HepG2 (cell line): ENCODE measurements at regions not wholly inside any gene's neighbourhood (a gene's known extent, or its start where the extent isn't known, plus 50 kb on each side); places are given as distances from the start of the nearest gene placed in this dataset.

Experiments
- ATAC-seq: fragments of 200-7000 bp; cut with Tn5 transposase; 3 replicates; pipeline ENCODE4 v1.9.1; 2020; ENCODE audit warnings: mild to moderate bottlenecking, moderate library complexity
- BruUV-seq: library from RNA; stranded (reverse); fragments of 400-500 nt; replicated peaks from 2 replicates; lab custom pipeline; 2021; lab: Mats Ljungman, UMichigan
- CTCF ChIA-PET: fragments of 300-600 bp; formaldehyde crosslinking; extraction: SDS; loops from one replicate; lab custom pipeline; 2021; ENCODE audit warnings: low total read pairs, inconsistent platforms, low intra/inter-chr PET ratio; lab: Yijun Ruan, JAX
- POLR2A ChIA-PET: fragments of 350-600 bp; sonication (Branson Sonifier 250); formaldehyde crosslinking; loops from one replicate; lab custom pipeline; 2020; ENCODE audit warnings: antibody characterized with exemption, inconsistent platforms; lab: Yijun Ruan, JAX
- DNase-seq: peaks from one replicate; pipeline ENCODE4 v3.0.0-alpha.2; 2015; ENCODE audit warnings: low spot score
- FAIRE-seq: peaks from 3 replicates; lab custom pipeline; 2011; peaks lifted over from hg19 to GRCh38; lab: Jason Lieb, UNC
- H2AFZ ChIP-seq: one replicate; pipeline ENCODE4 v1.6.1; 2011; ENCODE audit warnings: low read length, inconsistent platforms
- H3K27ac ChIP-seq: fragments of 300-600 bp; 3 replicates; pipeline ENCODE4 v1.8.0; 2011; ENCODE audit warnings: mixed run types, mild to moderate bottlenecking, mixed read lengths, low read length, inconsistent platforms; ENCODE audit not compliant: insufficient read depth; ENCODE audit errors: extremely low read length
- H3K27me3 ChIP-seq, 2 experiments: fragments of 200-600 bp in 1 of 2; 2 replicates in 1 of 2; 3 replicates in 1 of 2; pipeline versions ENCODE4 v1.6.0 to v1.8.0; 2011; ENCODE audit warnings: low read length in 2 of 2, mild to moderate bottlenecking in 2 of 2, moderate library complexity in 2 of 2, inconsistent platforms in 1 of 2; ENCODE audit not compliant: insufficient read depth in 2 of 2, control insufficient read depth in 1 of 2
- H3K36me3 ChIP-seq, 2 experiments: fragments of 200-600 bp in 1 of 2; replicated peaks in 1 of 2; 2 replicates in 1 of 2; 3 replicates in 1 of 2; pipeline versions ENCODE4 v1.5.1 to v1.8.0; 2011; ENCODE audit warnings: low read length in 2 of 2, inconsistent platforms in 1 of 2; ENCODE audit not compliant: insufficient read depth in 2 of 2, control insufficient read depth in 1 of 2
- H3K4me1 ChIP-seq: 2 replicates; pipeline ENCODE4 v1.5.1; 2012; ENCODE audit warnings: low read length, inconsistent platforms; ENCODE audit not compliant: insufficient read depth
- H3K4me2 ChIP-seq: 2 replicates; pipeline ENCODE4 v1.6.0; 2011; ENCODE audit warnings: low read depth, low read length, inconsistent platforms
- H3K4me3 ChIP-seq, 3 experiments: fragments of 200-600 bp in 1 of 3; sonication (generic), shearing (Covaris generic) in 1 of 3; replicated peaks in 1 of 3; 2 replicates each; pipeline ENCODE4 v1.5.1; 2011 to 2016; ENCODE audit warnings: low read length in 3 of 3, inconsistent platforms in 2 of 3, low read depth in 2 of 3, mild to moderate bottlenecking in 2 of 3, control low read depth in 1 of 3, mixed read lengths in 1 of 3; ENCODE audit not compliant: insufficient read depth in 1 of 3
- H3K79me2 ChIP-seq: one replicate; pipeline ENCODE4 v1.6.1; 2011; ENCODE audit warnings: low read length, inconsistent platforms; ENCODE audit not compliant: insufficient read depth
- H3K9ac ChIP-seq: 2 replicates; pipeline ENCODE4 v1.6.0; 2011; ENCODE audit warnings: mild to moderate bottlenecking, low read depth, low read length, inconsistent platforms; ENCODE audit not compliant: insufficient read depth
- H3K9me3 ChIP-seq: 2 replicates; pipeline ENCODE4 v1.5.1; 2012; ENCODE audit warnings: mild to moderate bottlenecking, low read length
- H4K20me1 ChIP-seq: 2 replicates; pipeline ENCODE4 v1.6.0; 2011; ENCODE audit warnings: inconsistent platforms, mild to moderate bottlenecking, low read length, moderate library complexity; ENCODE audit not compliant: insufficient read depth
- CBFB ChIP-seq: sonication (generic); formaldehyde crosslinking; IDR thresholded peaks from 2 replicates; pipeline ENCODE4 v1.4.0; 2020; ENCODE audit warnings: missing genetic modification reagents
- CEBPG ChIP-seq: IDR thresholded peaks from 2 replicates; pipeline ENCODE4 v1.6.1; 2016
- KDM3A ChIP-seq: IDR thresholded peaks from 2 replicates; pipeline ENCODE4 v1.6.1; 2018; ENCODE audit warnings: low read depth, missing compliant biosample characterization
- KLF11 ChIP-seq: IDR thresholded peaks from 2 replicates; pipeline ENCODE4 v1.6.1; 2016; ENCODE audit warnings: missing compliant biosample characterization
- MYNN ChIP-seq: sonication (generic); formaldehyde crosslinking; IDR thresholded peaks from 2 replicates; pipeline ENCODE4 v1.4.0; 2020; ENCODE audit warnings: mild to moderate bottlenecking, low read depth, missing genetic modification reagents
- NR2C2 ChIP-seq: sonication (generic); formaldehyde crosslinking; IDR thresholded peaks from 2 replicates; pipeline ENCODE4 v1.4.0; 2020; ENCODE audit warnings: missing genetic modification reagents, mild to moderate bottlenecking, moderate library complexity, borderline replicate concordance
- RFXANK ChIP-seq: IDR thresholded peaks from 2 replicates; pipeline ENCODE4 v1.6.1; 2016
- RXRB ChIP-seq: IDR thresholded peaks from 2 replicates; pipeline ENCODE4 v1.6.1; 2016; ENCODE audit warnings: borderline replicate concordance, missing genetic modification reagents, missing compliant biosample characterization
- SP5 ChIP-seq: IDR thresholded peaks from 2 replicates; pipeline ENCODE4 v1.6.1; 2016; ENCODE audit warnings: low read depth, borderline replicate concordance
- TMF1 ChIP-seq: sonication (generic); formaldehyde crosslinking; IDR thresholded peaks from 2 replicates; pipeline ENCODE4 v1.8.1; 2022; ENCODE audit warnings: low read depth, missing genetic modification reagents
- ZNF138 ChIP-seq: sonication (generic); formaldehyde crosslinking; IDR thresholded peaks from 2 replicates; pipeline ENCODE4 v1.5.0; 2020; ENCODE audit warnings: mild to moderate bottlenecking, low read depth, missing genetic modification reagents
- ZNF737 ChIP-seq: sonication (generic); formaldehyde crosslinking; IDR thresholded peaks from 2 replicates; pipeline ENCODE4 v1.5.0; 2020; ENCODE audit warnings: missing genetic modification reagents, mild to moderate bottlenecking, borderline replicate concordance
- ZSCAN25 ChIP-seq: sonication (generic); formaldehyde crosslinking; IDR thresholded peaks from 2 replicates; pipeline ENCODE4 v1.8.0; 2022; ENCODE audit warnings: mild to moderate bottlenecking, missing genetic modification reagents
- WGBS: methylation state at CpG from one replicate; pipeline ENCODE4 v1.1.6; 2017; ENCODE audit warnings: low lambda C conversion rate; 5-methylcytosine and 5-hydroxymethylcytosine counted together
- in situ Hi-C: cut with HindIII; loops from 2 replicates; pipeline ENCODE4 v1.10.0; 2017; ENCODE audit warnings: low pct_unique_long_range_greater_than_20kb; ENCODE audit not compliant: extremely low pct_ligation_motif_present
- intact Hi-C: fragments of 100-400 bp; cut with micrococcal nuclease; formaldehyde crosslinking; loops from one replicate; pipeline ENCODE4 v1.10.0; 2022; ENCODE audit not compliant: unreplicated experiment
- TF ChIP-seq, protein P1 (sequence below): sonication (generic); formaldehyde crosslinking; IDR thresholded peaks from 2 replicates; pipeline ENCODE4 v1.8.0; 2022; ENCODE audit warnings: missing genetic modification reagents, mild to moderate bottlenecking, moderate library complexity, borderline replicate concordance
- TF ChIP-seq, protein P2 (sequence below): sonication (generic); formaldehyde crosslinking; IDR thresholded peaks from 2 replicates; pipeline ENCODE4 v1.8.0; 2022; ENCODE audit warnings: mild to moderate bottlenecking, missing genetic modification reagents, borderline replicate concordance
- TF ChIP-seq, protein P3 (sequence below): sonication (generic); formaldehyde crosslinking; IDR thresholded peaks from 2 replicates; pipeline ENCODE4 v1.4.0; 2020; ENCODE audit warnings: missing genetic modification reagents, mild to moderate bottlenecking, borderline replicate concordance
- TF ChIP-seq, protein P4 (sequence below): sonication (generic); formaldehyde crosslinking; IDR thresholded peaks from 2 replicates; pipeline ENCODE4 v1.8.1; 2023; ENCODE audit warnings: mild to moderate bottlenecking, missing genetic modification reagents
- TF ChIP-seq, protein P5 (sequence below): sonication (generic); formaldehyde crosslinking; IDR thresholded peaks from 2 replicates; pipeline ENCODE4 v1.9.0; 2022; ENCODE audit warnings: low read depth, missing genetic modification reagents

DNA sequence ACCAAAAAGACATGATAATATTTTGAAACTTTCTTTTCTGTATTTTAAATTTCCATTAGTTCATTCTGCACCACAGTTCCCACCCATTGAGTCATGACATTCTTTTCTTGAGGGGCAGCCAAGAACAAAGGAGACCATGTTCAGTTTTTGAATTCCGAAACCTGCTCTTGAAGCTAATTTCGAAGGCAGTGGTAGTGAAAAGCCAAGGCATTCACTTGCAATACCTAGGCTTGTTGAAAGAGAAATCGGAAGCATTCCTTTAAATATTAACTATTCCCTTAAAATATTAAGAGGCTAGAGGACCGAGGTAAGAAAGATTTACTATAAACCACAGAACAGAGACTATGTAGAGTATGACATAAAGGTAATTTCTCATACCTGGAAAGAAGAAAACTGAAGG lies 256.3 kb downstream of the ADGRL2 start:
- POLR2A ChIA-PET: no interaction called here
- CTCF ChIA-PET: no interaction called here
- H3K4me1 ChIP-seq: no peaks in the 10 kb centered on the region
- in situ Hi-C loops (no loop called here), intact Hi-C loops (no loop called here)
- H3K27me3 ChIP-seq: no peaks in the 10 kb centered on the region; a peak in 1 of 5 replicates
- H3K79me2 ChIP-seq: no peaks in the 10 kb centered on the region
- no peak overlapping the region for H3K27ac ChIP-seq
- no peak for FAIRE-seq
- no peak overlapping the region for H3K4me2 ChIP-seq
- peaks cover 53% of the 10 kb centered on the region for H3K9me3 ChIP-seq
- no TSS peak for BruUV-seq
- H3K36me3 ChIP-seq: no peaks in the 10 kb centered on the region
- no peak overlapping the region for H3K9ac ChIP-seq
- no peaks in the 10 kb centered on the region for H4K20me1 ChIP-seq
- H2AFZ ChIP-seq: no peak overlapping the region
- H3K4me3 ChIP-seq: no peak overlapping the region
- no peak for DNase-seq
- 16% methylated on average over 4 of the region's 4 CpGs for WGBS
- no peak for ATAC-seq
- TF ChIP-seq, protein P1, sequence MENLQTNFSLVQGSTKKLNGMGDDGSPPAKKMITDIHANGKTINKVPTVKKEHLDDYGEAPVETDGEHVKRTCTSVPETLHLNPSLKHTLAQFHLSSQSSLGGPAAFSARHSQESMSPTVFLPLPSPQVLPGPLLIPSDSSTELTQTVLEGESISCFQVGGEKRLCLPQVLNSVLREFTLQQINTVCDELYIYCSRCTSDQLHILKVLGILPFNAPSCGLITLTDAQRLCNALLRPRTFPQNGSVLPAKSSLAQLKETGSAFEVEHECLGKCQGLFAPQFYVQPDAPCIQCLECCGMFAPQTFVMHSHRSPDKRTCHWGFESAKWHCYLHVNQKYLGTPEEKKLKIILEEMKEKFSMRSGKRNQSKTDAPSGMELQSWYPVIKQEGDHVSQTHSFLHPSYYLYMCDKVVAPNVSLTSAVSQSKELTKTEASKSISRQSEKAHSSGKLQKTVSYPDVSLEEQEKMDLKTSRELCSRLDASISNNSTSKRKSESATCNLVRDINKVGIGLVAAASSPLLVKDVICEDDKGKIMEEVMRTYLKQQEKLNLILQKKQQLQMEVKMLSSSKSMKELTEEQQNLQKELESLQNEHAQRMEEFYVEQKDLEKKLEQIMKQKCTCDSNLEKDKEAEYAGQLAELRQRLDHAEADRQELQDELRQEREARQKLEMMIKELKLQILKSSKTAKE (CRISPR knock-in tag): no peak
- TF ChIP-seq TMF1 (CRISPR knock-in tag) (no peak), SP5 (no peak), CEBPG (no peak), NR2C2 (CRISPR knock-in tag) (no peak), CBFB (no peak), ZNF737 (CRISPR knock-in tag) (no peak), RFXANK (CRISPR knock-in tag) (no peak), ZNF138 (CRISPR knock-in tag) (no peak), RXRB (CRISPR knock-in tag) (no peak), KDM3A (CRISPR knock-in tag) (no peak), KLF11 (CRISPR knock-in tag) (no peak), MYNN (CRISPR knock-in tag) (no peak), ZSCAN25 (CRISPR knock-in tag) (no peak)
- TF ChIP-seq, protein P2, sequence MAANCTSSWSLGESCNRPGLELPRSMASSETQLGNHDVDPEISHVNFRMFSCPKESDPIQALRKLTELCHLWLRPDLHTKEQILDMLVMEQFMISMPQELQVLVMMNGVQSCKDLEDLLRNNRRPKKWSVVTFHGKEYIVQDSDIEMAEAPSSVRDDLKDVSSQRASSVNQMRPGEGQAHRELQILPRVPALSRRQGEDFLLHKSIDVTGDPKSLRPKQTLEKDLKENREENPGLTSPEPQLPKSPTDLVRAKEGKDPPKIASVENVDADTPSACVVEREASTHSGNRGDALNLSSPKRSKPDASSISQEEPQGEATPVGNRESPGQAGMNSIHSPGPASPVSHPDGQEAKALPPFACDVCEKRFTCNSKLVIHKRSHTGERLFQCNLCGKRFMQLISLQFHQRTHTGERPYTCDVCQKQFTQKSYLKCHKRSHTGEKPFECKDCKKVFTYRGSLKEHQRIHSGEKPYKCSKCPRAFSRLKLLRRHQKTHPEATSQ (CRISPR knock-in tag): no peak
- TF ChIP-seq, protein P3, sequence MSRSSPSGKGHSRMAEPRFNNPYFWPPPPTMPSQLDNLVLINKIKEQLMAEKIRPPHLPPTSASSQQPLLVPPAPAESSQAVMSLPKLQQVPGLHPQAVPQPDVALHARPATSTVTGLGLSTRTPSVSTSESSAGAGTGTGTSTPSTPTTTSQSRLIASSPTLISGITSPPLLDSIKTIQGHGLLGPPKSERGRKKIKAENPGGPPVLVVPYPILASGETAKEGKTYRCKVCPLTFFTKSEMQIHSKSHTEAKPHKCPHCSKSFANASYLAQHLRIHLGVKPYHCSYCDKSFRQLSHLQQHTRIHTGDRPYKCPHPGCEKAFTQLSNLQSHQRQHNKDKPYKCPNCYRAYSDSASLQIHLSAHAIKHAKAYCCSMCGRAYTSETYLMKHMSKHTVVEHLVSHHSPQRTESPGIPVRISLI (CRISPR knock-in tag): no peak
- TF ChIP-seq, protein P4, sequence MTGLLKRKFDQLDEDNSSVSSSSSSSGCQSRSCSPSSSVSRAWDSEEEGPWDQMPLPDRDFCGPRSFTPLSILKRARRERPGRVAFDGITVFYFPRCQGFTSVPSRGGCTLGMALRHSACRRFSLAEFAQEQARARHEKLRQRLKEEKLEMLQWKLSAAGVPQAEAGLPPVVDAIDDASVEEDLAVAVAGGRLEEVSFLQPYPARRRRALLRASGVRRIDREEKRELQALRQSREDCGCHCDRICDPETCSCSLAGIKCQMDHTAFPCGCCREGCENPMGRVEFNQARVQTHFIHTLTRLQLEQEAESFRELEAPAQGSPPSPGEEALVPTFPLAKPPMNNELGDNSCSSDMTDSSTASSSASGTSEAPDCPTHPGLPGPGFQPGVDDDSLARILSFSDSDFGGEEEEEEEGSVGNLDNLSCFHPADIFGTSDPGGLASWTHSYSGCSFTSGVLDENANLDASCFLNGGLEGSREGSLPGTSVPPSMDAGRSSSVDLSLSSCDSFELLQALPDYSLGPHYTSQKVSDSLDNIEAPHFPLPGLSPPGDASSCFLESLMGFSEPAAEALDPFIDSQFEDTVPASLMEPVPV (CRISPR knock-in tag): no peak
- TF ChIP-seq, protein P5, sequence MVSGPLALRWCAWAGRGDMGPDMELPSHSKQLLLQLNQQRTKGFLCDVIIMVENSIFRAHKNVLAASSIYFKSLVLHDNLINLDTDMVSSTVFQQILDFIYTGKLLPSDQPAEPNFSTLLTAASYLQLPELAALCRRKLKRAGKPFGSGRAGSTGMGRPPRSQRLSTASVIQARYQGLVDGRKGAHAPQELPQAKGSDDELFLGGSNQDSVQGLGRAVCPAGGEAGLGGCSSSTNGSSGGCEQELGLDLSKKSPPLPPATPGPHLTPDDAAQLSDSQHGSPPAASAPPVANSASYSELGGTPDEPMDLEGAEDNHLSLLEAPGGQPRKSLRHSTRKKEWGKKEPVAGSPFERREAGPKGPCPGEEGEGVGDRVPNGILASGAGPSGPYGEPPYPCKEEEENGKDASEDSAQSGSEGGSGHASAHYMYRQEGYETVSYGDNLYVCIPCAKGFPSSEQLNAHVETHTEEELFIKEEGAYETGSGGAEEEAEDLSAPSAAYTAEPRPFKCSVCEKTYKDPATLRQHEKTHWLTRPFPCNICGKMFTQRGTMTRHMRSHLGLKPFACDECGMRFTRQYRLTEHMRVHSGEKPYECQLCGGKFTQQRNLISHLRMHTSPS: no peak
